ENCODE measurements at regions not wholly inside any gene's neighbourhood (a gene's known extent, or its start where the extent isn't known, plus 50 kb on each side); places are given as distances from the start of the nearest gene placed in this dataset.

DNA sequence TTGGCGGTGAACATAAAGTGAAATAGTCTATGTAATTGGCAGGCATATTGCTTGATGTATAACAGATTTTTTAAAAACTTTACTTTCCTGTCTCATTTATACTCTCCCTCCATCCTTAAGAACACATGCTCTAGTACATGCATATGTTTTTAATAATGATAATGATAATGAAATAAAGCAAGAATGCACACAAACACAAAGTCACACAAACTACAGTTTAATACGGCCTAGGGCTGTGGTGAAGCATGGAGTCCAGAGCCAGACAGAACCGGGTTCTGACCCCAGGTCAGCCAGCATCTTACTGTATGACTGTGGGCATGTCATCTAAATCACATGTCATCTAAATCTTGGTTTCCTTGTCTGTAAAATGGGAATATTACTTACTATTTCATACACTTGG, 324.9 kb upstream of the NFIA start:
- no peak for DNase-seq (ENCODE audit: low read depth)
- no peak overlapping the region for H3K4me3 ChIP-seq (ENCODE audit: low read depth, low read length)
- TF ChIP-seq, protein P1, sequence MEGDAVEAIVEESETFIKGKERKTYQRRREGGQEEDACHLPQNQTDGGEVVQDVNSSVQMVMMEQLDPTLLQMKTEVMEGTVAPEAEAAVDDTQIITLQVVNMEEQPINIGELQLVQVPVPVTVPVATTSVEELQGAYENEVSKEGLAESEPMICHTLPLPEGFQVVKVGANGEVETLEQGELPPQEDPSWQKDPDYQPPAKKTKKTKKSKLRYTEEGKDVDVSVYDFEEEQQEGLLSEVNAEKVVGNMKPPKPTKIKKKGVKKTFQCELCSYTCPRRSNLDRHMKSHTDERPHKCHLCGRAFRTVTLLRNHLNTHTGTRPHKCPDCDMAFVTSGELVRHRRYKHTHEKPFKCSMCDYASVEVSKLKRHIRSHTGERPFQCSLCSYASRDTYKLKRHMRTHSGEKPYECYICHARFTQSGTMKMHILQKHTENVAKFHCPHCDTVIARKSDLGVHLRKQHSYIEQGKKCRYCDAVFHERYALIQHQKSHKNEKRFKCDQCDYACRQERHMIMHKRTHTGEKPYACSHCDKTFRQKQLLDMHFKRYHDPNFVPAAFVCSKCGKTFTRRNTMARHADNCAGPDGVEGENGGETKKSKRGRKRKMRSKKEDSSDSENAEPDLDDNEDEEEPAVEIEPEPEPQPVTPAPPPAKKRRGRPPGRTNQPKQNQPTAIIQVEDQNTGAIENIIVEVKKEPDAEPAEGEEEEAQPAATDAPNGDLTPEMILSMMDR (IDR thresholded peaks at IDR 0.05; ENCODE audit: insufficient read depth, low read depth, low read length, missing control alignments) = no peak

DNA sequence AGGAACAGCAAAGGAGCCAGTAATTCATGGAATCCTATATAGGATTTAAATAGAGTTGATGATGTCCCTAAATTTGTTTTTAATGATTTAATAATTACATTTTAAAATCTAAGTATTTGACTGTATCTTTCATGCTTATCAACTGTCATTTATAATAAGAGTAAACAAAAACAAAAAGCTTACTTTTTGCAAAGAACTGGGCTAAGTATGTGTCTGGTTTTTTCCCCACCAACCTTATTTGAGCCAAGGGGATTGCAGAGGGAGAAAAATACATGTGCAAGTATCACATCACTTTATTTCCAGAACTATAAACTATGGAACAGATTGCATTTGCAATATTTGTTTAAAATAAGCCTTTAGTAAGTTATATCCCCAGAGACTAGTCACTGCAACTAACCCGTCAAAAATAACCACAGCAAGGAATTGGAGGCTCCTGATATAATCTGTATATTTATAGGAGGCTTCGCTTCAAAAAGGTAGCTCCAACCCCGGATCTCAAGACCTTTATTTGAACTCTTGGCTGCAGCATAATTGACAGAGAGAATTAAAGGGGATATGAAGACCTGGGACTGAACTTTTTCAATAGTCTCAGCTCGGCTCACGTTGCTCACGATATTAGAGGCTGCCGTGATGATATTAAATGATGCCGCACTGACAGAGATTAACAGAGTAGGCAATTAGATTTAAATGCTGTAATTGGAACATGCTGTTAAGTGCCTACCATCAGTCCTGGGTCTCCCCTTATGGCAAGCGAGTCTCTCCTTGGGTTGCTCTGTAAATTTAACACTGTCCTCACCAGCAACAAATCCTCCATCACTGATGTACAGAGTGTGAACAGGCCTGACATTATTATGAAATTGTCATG, 329.1 kb upstream of the NFIA start:
- H3K4me3 ChIP-seq (ENCODE audit: low read depth, low read length) = no peak overlapping the region
- TF ChIP-seq, protein P1 (IDR thresholded peaks at IDR 0.05; ENCODE audit: insufficient read depth, low read depth, low read length, missing control alignments) = no peak
- no peak for DNase-seq (ENCODE audit: low read depth)

DNA sequence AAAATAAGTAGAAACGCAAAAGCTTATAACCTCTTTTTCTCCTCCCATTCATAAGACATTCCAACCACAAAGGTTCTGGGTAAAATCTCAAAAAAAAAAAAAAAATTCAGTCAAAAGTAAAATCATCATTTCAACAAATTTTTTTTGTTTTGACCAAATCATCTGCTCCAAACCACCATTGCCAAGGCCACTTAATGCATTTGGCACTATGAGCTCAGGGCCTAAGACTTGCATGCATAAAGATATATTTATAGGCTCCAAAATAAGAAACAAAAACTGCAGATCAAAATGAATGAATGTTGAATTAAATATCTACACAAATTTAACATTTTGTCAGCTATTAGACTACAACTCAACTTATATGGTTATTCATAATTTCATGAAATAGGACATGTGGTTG, 331.1 kb upstream of the NFIA start:
- no peak for DNase-seq (ENCODE audit: low read depth)
- TF ChIP-seq, protein P1 (IDR thresholded peaks at IDR 0.05; ENCODE audit: insufficient read depth, low read depth, low read length, missing control alignments) = no peak
- H3K4me3 ChIP-seq (ENCODE audit: low read depth, low read length) = no peak overlapping the region

DNA sequence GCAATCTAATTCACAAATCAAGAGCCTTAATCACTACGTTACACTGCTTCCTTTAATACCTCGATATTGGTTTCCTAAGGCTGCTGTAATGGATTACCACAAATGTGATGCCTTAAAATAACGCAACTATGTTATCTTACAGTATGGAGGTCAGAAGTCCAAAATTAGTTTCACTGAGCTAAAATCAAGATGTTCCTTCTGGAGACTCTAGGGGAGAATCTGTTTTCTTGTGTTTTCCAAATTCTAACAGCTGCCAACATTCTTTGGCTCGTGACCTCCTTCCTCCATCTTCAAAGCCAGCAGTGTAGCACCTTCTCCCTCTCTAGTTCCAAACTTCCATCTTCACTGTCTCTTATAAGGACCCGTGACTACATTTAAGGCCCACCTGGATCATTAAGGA, 335.0 kb upstream of the NFIA start:
- DNase-seq (ENCODE audit: low read depth) = no peak
- TF ChIP-seq, protein P1 (IDR thresholded peaks at IDR 0.05; ENCODE audit: insufficient read depth, low read depth, low read length, missing control alignments) = no peak

DNA sequence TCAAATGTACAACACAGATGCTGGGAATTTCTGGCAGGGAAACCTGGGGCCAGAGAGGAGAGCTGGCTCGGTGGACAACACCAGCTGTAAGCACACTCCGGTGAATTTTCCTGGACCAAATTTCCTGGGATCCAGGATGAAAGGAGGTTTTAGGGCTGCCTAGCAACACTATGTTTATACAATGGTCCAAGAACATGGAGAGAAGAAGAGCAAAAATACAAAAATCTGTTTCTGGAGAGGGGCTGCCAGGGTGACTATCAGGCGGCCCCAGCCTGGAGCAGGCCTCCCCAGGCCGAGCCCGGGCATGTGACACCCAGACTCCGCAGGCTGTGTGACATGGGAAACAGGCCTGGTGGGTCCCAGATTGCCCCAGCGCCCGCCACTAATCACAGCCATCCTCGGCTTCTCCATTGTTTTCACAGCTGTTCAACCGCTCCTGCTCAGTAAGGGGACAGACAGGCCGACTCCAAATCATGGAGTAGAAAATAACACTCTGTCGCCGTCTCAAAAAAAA, 336.0 kb upstream of the NFIA start:
- TF ChIP-seq, protein P1 (IDR thresholded peaks at IDR 0.05; ENCODE audit: insufficient read depth, low read depth, low read length, missing control alignments) = no peak
- no peak overlapping the region for H3K4me3 ChIP-seq (ENCODE audit: low read depth, low read length)
- DNase-seq (ENCODE audit: low read depth) = no peak

More for the DNA sequence above, 335.0 kb upstream of the NFIA start:
- no peak overlapping the region for H3K4me3 ChIP-seq (ENCODE audit: low read depth, low read length)

DNA sequence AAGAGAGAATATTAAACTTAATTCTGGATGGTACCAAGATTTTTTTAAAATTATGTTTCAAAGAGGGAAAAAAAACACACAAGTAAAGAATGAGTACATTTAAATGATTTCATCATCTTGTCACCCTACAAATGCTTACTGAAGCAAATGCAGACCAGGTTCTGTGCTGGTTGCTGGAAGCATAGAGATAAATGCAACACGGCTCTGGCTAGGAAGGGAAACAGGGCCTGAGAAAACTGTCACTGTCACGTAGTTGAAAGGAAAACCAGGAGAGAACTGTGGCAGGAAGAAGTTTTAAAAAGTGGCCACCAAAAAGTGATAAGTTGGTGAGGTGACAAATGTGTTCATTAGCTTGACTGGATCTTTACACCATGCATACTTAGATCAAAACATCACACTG, 336.9 kb upstream of the NFIA start:
- TF ChIP-seq, protein P1 (IDR thresholded peaks at IDR 0.05; ENCODE audit: insufficient read depth, low read depth, low read length, missing control alignments) = no peak
- DNase-seq (ENCODE audit: low read depth) = no peak
- no peak overlapping the region for H3K4me3 ChIP-seq (ENCODE audit: low read depth, low read length)
